ENCODE measurements at regions not wholly inside any gene's neighbourhood (a gene's known extent, or its start where the extent isn't known, plus 50 kb on each side); places are given as distances from the start of the nearest gene placed in this dataset.

DNA sequence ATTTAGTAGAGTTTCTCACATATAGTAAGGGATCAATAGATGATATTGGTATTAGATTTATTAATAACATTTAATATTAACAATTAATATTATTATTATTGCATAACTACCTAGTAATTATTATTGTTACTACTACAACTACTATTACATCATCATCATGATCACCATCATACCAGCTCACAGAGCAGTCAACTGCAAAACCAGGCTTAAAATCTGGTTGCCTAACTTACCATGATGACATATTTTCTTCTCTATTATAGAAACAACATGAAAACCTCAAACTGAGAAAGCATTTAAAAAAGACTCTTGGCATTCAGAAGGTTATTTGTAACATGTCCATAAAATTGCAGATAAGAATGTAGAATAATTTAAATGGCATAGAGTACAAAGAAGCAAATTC, 247.0 kb upstream of the TTC29 start:
- DNase-seq, result no peak
- H3K27me3 ChIP-seq (ENCODE audit: control insufficient read depth, insufficient read depth, low read length), result no peaks in the 10 kb centered on the region
- H3K36me3 ChIP-seq (replicated peaks; ENCODE audit: control insufficient read depth, insufficient read depth, low read length), result no peaks in the 10 kb centered on the region
- no peak overlapping the region for H3K4me3 ChIP-seq (ENCODE audit: insufficient read depth, low read depth, low read length)

DNA sequence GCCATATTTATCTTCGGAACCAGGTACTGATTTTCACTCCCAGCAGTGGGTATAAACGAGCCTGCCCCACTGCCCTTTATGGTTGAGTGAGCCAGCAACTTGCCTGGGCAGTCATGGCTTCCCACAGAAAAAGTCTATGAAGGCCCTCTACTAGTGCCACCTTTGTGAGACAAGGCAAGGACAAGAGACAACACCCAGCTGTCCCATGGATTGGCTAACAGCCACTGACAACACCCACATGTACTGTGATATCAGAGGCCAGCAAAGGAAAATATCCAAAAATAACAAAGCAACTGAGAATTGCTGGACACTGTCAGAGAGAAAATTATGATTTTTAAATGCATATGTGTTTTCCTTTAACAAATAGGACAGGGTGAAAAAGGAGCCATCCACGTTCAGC, 248.4 kb upstream of the TTC29 start:
- Histone ChIP-seq H3K4me3 (ENCODE audit: insufficient read depth, low read depth, low read length) (no peak overlapping the region), H3K36me3 (replicated peaks; ENCODE audit: control insufficient read depth, insufficient read depth, low read length) (no peaks in the 10 kb centered on the region), H3K27me3 (ENCODE audit: control insufficient read depth, insufficient read depth, low read length) (no peaks in the 10 kb centered on the region)
- no peak for DNase-seq

DNA sequence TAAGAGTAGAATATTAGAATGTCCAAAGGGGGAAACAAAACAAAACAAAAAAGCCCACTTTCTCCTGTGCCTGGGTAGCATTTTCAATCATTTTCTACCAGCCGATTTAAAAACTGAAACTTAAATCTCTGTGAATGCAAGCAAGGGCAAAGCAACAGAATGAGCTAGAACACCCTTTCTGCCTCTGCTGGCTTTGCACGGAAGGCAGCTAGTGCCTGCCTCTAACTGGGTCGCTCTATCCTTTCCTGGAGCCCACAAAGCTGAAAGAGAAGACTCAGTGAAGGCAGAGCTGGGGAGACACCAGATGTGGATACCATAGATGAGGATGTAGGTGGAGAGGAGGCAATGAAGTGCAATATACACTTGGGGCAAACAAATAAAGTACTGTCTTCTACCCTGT, 248.9 kb upstream of the TTC29 start:
- Histone ChIP-seq H3K36me3 (replicated peaks; ENCODE audit: control insufficient read depth, insufficient read depth, low read length) (no peaks in the 10 kb centered on the region), H3K27me3 (ENCODE audit: control insufficient read depth, insufficient read depth, low read length) (no peaks in the 10 kb centered on the region), H3K4me3 (ENCODE audit: insufficient read depth, low read depth, low read length) (no peak overlapping the region)
- no peak for DNase-seq

GRCh38 chr4:147195386-147195785, 249.7 kb upstream of the TTC29 start:
- no peak overlapping the region for H3K4me3 ChIP-seq (ENCODE audit: insufficient read depth, low read depth, low read length)
- DNase-seq, result no peak
- H3K27me3 ChIP-seq (ENCODE audit: control insufficient read depth, insufficient read depth, low read length), result no peaks in the 10 kb centered on the region
- H3K36me3 ChIP-seq (replicated peaks; ENCODE audit: control insufficient read depth, insufficient read depth, low read length), result no peaks in the 10 kb centered on the region

GRCh38 chr4:147198411-147199051, 252.9 kb upstream of the TTC29 start:
- no peak overlapping the region for H3K4me3 ChIP-seq (ENCODE audit: insufficient read depth, low read depth, low read length)
- H3K27me3 ChIP-seq (ENCODE audit: control insufficient read depth, insufficient read depth, low read length), result no peaks in the 10 kb centered on the region
- DNase-seq, result no peak
- H3K36me3 ChIP-seq (replicated peaks; ENCODE audit: control insufficient read depth, insufficient read depth, low read length), result no peaks in the 10 kb centered on the region

GRCh38 chr4:147201016-147201415, 255.4 kb upstream of the TTC29 start:
- H3K4me3 ChIP-seq (ENCODE audit: insufficient read depth, low read depth, low read length), result no peak overlapping the region
- H3K27me3 ChIP-seq (ENCODE audit: control insufficient read depth, insufficient read depth, low read length), result no peaks in the 10 kb centered on the region
- no peak for DNase-seq
- no peaks in the 10 kb centered on the region for H3K36me3 ChIP-seq (replicated peaks; ENCODE audit: control insufficient read depth, insufficient read depth, low read length)

DNA sequence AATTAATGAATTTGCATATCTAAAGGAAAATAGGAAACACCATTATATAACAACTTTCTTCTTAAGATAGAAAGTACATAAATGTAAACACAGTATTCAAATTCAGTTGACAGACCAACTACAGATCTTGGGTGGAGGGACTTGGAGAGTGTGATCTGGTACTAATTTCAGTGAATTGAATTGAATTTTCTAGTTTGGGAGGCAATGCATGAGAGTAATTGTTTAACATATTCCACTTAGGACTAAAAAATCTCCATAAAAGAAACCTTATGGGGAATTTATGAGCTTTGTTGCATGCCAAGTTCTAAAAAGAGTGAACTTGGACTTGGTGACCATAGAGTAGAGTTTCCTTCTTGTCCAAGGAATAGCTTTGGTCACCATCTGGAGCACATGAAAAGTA, 261.1 kb upstream of the TTC29 start:
- no peak overlapping the region for H3K4me3 ChIP-seq (ENCODE audit: insufficient read depth, low read depth, low read length)
- H3K27me3 ChIP-seq (ENCODE audit: control insufficient read depth, insufficient read depth, low read length), result no peaks in the 10 kb centered on the region
- no peaks in the 10 kb centered on the region for H3K36me3 ChIP-seq (replicated peaks; ENCODE audit: control insufficient read depth, insufficient read depth, low read length)
- no peak for DNase-seq

DNA sequence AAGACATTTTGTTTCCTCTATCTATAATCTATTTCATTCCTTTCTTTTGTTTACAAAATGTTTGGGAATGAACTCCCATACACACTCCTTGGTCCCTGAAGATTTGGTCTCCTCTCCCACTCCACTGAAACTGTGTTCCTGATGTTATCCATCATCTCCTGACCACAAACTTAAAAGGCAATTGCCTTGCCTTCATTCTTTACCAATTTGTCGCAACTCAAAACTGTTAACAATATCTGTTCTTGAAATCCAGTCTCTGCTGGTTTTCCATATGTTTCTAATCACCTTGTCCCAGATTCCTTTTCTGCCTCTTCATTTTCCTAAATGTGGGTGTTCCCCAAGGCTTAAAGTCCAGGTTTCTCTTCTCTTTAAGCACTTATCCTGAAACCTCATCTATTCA, 262.2 kb upstream of the TTC29 start:
- no peak for DNase-seq
- Histone ChIP-seq H3K4me3 (ENCODE audit: insufficient read depth, low read depth, low read length) (no peak overlapping the region), H3K36me3 (replicated peaks; ENCODE audit: control insufficient read depth, insufficient read depth, low read length) (no peaks in the 10 kb centered on the region)

GRCh38 chr4:147217655-147218054, 263.2 kb upstream of the EDNRA start:
- Histone ChIP-seq H3K27me3 (ENCODE audit: control insufficient read depth, insufficient read depth, low read length) (no peaks in the 10 kb centered on the region), H3K4me3 (ENCODE audit: insufficient read depth, low read depth, low read length) (no peak overlapping the region), H3K36me3 (replicated peaks; ENCODE audit: control insufficient read depth, insufficient read depth, low read length) (no peaks in the 10 kb centered on the region)
- no peak for DNase-seq

More for the DNA sequence above, 262.2 kb upstream of the TTC29 start:
- H3K27me3 ChIP-seq (ENCODE audit: control insufficient read depth, insufficient read depth, low read length), result no peaks in the 10 kb centered on the region

DNA sequence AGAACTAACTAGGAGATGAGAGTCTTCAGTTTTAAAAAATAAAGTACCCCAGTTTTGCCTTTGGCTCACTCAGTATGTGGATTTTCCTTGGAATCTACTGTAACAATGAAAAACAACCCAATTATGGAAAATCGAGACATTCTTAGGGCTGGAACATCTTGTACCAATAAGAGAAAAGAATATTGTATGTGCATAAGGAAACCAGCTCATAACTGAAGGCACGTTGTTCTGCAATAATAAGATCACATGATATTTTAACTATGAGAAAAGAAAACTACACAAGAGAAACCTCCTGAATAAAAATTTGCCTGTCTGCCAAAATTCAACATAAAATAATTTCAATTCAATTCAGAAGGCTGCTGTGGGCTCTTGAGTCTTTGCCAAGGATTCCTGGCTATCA, 261.8 kb upstream of the EDNRA start:
- no peak for DNase-seq
- no peaks in the 10 kb centered on the region for H3K36me3 ChIP-seq (replicated peaks; ENCODE audit: control insufficient read depth, insufficient read depth, low read length)
- no peaks in the 10 kb centered on the region for H3K27me3 ChIP-seq (ENCODE audit: control insufficient read depth, insufficient read depth, low read length)
- H3K4me3 ChIP-seq (ENCODE audit: insufficient read depth, low read depth, low read length), result no peak overlapping the region

GRCh38 chr4:147220833-147221232, 260.1 kb upstream of the EDNRA start:
- no peak for DNase-seq
- H3K27me3 ChIP-seq (ENCODE audit: control insufficient read depth, insufficient read depth, low read length), result no peaks in the 10 kb centered on the region
- H3K36me3 ChIP-seq (replicated peaks; ENCODE audit: control insufficient read depth, insufficient read depth, low read length), result no peaks in the 10 kb centered on the region
- H3K4me3 ChIP-seq (ENCODE audit: insufficient read depth, low read depth, low read length), result no peak overlapping the region

- H3K27me3 ChIP-seq (ENCODE audit: control insufficient read depth, insufficient read depth, low read length), result no peaks in the 10 kb centered on the region
- no peak for DNase-seq
- H3K4me3 ChIP-seq (ENCODE audit: insufficient read depth, low read depth, low read length), result no peak overlapping the region
- no peaks in the 10 kb centered on the region for H3K36me3 ChIP-seq (replicated peaks; ENCODE audit: control insufficient read depth, insufficient read depth, low read length)
These were observed 258.0 kb upstream of the EDNRA start for GRCh38 chr4:147222906-147223305.

DNA sequence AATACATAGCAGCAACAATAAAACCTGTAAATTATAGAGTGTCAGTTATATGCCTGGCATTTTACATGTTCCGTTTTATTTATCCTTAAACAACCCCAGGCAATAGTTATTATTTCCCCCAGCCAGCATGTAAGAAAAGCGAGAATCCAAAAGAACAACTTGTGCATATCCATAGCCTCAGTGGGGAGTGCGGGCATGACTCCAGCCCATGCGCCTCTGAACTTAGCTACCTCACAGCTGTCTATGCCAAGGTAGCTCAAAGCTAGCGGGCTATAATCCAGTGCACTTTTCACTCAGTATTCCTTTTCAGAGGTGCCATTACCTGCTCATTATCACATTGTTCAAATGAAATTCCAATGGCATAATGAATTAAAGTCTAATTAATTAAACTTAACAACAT, 257.3 kb upstream of the EDNRA start:
- Histone ChIP-seq H3K36me3 (replicated peaks; ENCODE audit: control insufficient read depth, insufficient read depth, low read length) (no peaks in the 10 kb centered on the region), H3K4me3 (ENCODE audit: insufficient read depth, low read depth, low read length) (no peak overlapping the region), H3K27me3 (ENCODE audit: control insufficient read depth, insufficient read depth, low read length) (no peaks in the 10 kb centered on the region)
- no peak for DNase-seq

DNA sequence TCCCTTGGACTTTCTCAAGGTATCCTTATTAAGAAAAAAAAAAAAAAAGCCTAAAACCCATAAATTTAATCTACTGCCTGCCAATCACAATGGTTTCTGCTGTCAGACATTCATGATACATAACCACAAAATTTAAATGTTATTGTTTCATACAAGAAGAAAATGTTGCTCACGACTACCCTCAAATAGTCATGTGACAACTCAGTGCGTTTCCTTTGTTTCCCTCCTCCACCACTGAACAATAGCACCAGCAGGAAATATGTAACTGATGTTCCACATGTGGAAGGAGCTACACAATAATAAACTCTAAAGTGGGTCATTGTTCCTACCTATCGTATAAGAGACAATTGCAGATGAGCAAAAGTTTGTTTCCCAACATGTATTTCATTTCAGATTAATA, 244.1 kb upstream of the EDNRA start:
- Histone ChIP-seq H3K36me3 (replicated peaks; ENCODE audit: control insufficient read depth, insufficient read depth, low read length) (no peaks in the 10 kb centered on the region), H3K4me3 (ENCODE audit: insufficient read depth, low read depth, low read length) (no peak overlapping the region), H3K27me3 (ENCODE audit: control insufficient read depth, insufficient read depth, low read length) (no peaks in the 10 kb centered on the region)
- no peak for DNase-seq

DNA sequence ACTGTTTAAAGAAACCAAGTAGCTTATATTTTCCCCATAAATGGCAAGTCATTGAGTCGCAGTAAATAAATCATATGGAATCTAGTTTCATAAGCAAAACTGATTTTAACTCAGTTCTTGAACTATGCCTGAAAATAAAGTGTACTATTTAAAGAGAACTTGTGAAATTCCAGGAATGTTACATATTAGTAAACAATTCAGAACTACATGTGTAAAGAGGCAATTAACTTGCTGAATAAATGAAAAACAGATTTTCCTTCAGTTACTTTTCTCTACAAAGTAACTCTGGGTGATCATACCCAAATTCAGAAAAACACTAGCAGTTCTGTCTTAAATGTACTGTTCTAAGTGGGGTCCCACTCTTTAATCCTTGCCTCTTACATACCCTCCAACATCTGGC, 236.1 kb upstream of the EDNRA start:
- no peak overlapping the region for H3K4me3 ChIP-seq (ENCODE audit: insufficient read depth, low read depth, low read length)
- no peak for DNase-seq
- no peaks in the 10 kb centered on the region for H3K27me3 ChIP-seq (ENCODE audit: control insufficient read depth, insufficient read depth, low read length)
- H3K36me3 ChIP-seq (replicated peaks; ENCODE audit: control insufficient read depth, insufficient read depth, low read length), result no peaks in the 10 kb centered on the region

- DNase-seq, result no peak
- Histone ChIP-seq H3K27me3 (ENCODE audit: control insufficient read depth, insufficient read depth, low read length) (no peaks in the 10 kb centered on the region), H3K36me3 (replicated peaks; ENCODE audit: control insufficient read depth, insufficient read depth, low read length) (no peaks in the 10 kb centered on the region), H3K4me3 (ENCODE audit: insufficient read depth, low read depth, low read length) (no peak overlapping the region)
These were observed 234.8 kb upstream of the EDNRA start for GRCh38 chr4:147246096-147246495.
